Skin epidermis (tissue), 12 donors: ENCODE measurements at regions not wholly inside any gene's neighbourhood (a gene's known extent, or its start where the extent isn't known, plus 50 kb on each side); places are given as distances from the start of the nearest gene placed in this dataset.
A peak's percentile ranks its signal among the peaks of the same experiment; 100 is the strongest.
"Not testable (repeated sequence)": the region's sequence is repeated elsewhere in the genome, so short reads cannot be mapped to it uniquely, and the experiment has no call there.

Experiments used
- H3K27ac ChIP-seq, 21 experiments: fragments of 200-600 bp; sonication (generic) in 11 of 21; one replicate each; pipeline ENCODE4 v1.5.0; 2020; ENCODE audit warnings: mild to moderate bottlenecking in 3 of 21, inconsistent platforms in 2 of 21, moderate library complexity in 2 of 21
- H3K4me3 ChIP-seq, 7 experiments: fragments of 200-600 bp; sonication (generic) in 2 of 7; one replicate each; pipeline ENCODE4 v1.5.0; 2020; ENCODE audit warnings: inconsistent platforms in 2 of 7, mild to moderate bottlenecking in 2 of 7, moderate library complexity in 1 of 7

- H3K4me3 ChIP-seq, result no peak overlapping the region
- H3K27ac ChIP-seq, result peak overlapping the region in 18 of 21 experiments; percentile 28 to 84 (median 61)
These were observed 63.1 kb upstream of the SLC2A1 start for GRCh38 chr1:43021547-43022474.

GRCh38 chr1:43019226-43019625 is 60.6 kb upstream of the SLC2A1 start:
- Histone ChIP-seq H3K27ac (peak overlapping the region in 5 of 21 experiments; percentile 7 to 58 (median 26)), H3K4me3 (no peak overlapping the region)

- Histone ChIP-seq H3K4me3 (no peak overlapping the region), H3K27ac (no peak overlapping the region)
These were observed 59.5 kb upstream of the SLC2A1 start for GRCh38 chr1:43018121-43018520.

- peak overlapping the region in 14 of 21 experiments; percentile 5 to 69 (median 54) for H3K27ac ChIP-seq
- H3K4me3 ChIP-seq, result no peak overlapping the region
These were observed 56.6 kb upstream of the SLC2A1 start for GRCh38 chr1:43015269-43015668.

GRCh38 chr1:43014579-43014978 is 55.9 kb upstream of the SLC2A1 start:
- not testable (repeated sequence) for H3K4me3 ChIP-seq
- peak overlapping the region in 12 of 21 experiments; percentile 20 to 69 (median 42) for H3K27ac ChIP-seq

GRCh38 chr1:43011020-43011419 is 52.4 kb upstream of the SLC2A1 start:
- Histone ChIP-seq H3K27ac (peak overlapping the region in 1 of 21 experiments; percentile 10), H3K4me3 (no peak overlapping the region)

- Histone ChIP-seq H3K27ac (peak overlapping the region in 2 of 21 experiments; percentile 29 to 79), H3K4me3 (no peak overlapping the region)
These were observed 50.6 kb upstream of the SLC2A1 start for GRCh38 chr1:43009274-43009673.

- Histone ChIP-seq H3K4me3 (no peak overlapping the region), H3K27ac (peak overlapping the region in 20 of 21 experiments; percentile 28 to 88 (median 76))
These were observed 49.7 kb upstream of the SLC2A1 start for GRCh38 chr1:43008115-43009060.
